Panc1 (cell line): ENCODE measurements at regions not wholly inside any gene's neighbourhood (a gene's known extent, or its start where the extent isn't known, plus 50 kb on each side); places are given as distances from the start of the nearest gene placed in this dataset.

ENCODE experiments used
- CTCF ChIP-seq: fragments of 450-650 bp; IDR thresholded peaks from 2 replicates; pipeline ENCODE4 v1.5.1; 2017; ENCODE audit warnings: mild to moderate bottlenecking
- POLR2AphosphoS5 ChIP-seq: IDR thresholded peaks from 2 replicates; pipeline ENCODE4 v1.6.1; 2012; ENCODE audit warnings: mild to moderate bottlenecking, low read depth, low read length, moderate library complexity
- SIN3A ChIP-seq: IDR thresholded peaks from 2 replicates; pipeline ENCODE4 v1.6.1; 2012; ENCODE audit warnings: low read depth, mild to moderate bottlenecking, low read length, moderate library complexity, borderline replicate concordance; ENCODE audit not compliant: insufficient read depth

GRCh38 chr9:19614294-19614693, 174.5 kb downstream of the SLC24A2 start:
- TF ChIP-seq POLR2AphosphoS5 (no peak), CTCF (no peak), SIN3A (no peak)
